ENCODE measurements at regions not wholly inside any gene's neighbourhood (a gene's known extent, or its start where the extent isn't known, plus 50 kb on each side); places are given as distances from the start of the nearest gene placed in this dataset.
A peak's percentile ranks its signal among the peaks of the same experiment; 100 is the strongest.

DNA sequence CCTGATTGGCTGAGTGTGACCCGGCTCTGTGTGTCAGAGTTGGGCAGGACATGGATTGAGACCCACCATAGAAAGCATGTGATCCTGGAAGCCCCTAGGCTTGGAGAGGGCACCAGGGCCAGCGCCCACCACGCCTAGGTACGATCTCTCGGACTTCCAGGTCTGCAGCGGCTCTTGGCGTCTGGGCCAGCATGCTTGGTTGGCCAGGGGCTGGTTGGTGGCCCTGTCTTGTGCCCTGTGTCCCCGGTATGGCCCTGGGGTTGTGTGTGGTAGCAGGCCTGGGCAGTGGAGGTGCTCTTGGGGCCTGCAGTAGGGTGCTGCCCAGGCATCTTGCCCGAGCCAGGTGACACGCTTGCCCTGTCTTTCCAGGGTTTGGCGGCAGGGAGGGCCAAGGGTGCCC, 210.6 kb downstream of the UBE3A start:
- WGBS, 2 donors, result 85% methylated on average over 11 of the region's 11 CpGs
- DNase-seq (no peak), ATAC-seq (no peak), FAIRE-seq (no peak)
- TF ChIP-seq, protein P1, sequence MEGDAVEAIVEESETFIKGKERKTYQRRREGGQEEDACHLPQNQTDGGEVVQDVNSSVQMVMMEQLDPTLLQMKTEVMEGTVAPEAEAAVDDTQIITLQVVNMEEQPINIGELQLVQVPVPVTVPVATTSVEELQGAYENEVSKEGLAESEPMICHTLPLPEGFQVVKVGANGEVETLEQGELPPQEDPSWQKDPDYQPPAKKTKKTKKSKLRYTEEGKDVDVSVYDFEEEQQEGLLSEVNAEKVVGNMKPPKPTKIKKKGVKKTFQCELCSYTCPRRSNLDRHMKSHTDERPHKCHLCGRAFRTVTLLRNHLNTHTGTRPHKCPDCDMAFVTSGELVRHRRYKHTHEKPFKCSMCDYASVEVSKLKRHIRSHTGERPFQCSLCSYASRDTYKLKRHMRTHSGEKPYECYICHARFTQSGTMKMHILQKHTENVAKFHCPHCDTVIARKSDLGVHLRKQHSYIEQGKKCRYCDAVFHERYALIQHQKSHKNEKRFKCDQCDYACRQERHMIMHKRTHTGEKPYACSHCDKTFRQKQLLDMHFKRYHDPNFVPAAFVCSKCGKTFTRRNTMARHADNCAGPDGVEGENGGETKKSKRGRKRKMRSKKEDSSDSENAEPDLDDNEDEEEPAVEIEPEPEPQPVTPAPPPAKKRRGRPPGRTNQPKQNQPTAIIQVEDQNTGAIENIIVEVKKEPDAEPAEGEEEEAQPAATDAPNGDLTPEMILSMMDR (IDR thresholded peaks at IDR 0.05), result no peak
- H3K4me1 ChIP-seq, result no peaks in the 10 kb centered on the region
- no peak overlapping the region for H3K27ac ChIP-seq
- H3K4me3 ChIP-seq, result no peak overlapping the region
- intact Hi-C loops (cut with DNase I), result no loop called here
- no peaks in the 10 kb centered on the region for H3K9me3 ChIP-seq
- no peaks in the 10 kb centered on the region for H3K36me3 ChIP-seq
- H3K27me3 ChIP-seq, result no peaks in the 10 kb centered on the region

DNA sequence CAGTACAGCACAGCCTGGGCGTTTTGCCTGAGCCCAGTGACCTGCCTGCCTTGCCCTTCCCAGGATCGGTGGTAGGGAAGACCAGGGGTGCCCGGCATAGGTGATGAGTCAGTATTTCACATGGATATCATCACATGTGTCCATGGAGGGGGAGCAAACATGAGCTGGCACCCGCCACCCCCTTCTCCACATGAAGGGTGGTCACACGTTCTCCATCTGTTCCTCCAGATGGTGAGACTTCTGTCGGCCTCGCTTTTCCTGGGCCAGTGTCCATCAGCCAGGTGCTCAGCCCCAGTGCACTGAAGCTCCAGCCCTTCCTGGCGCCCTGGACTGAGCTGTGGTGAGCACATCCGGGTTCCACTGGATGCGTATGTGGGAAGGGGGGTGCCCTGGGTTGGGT, 208.4 kb downstream of the UBE3A start:
- no peaks in the 10 kb centered on the region for H3K27me3 ChIP-seq
- TF ChIP-seq, protein P1 (IDR thresholded peaks at IDR 0.05), result no peak
- no peak for ATAC-seq
- WGBS, 2 donors, result 75 to 80% methylated on average over 10 of the region's 10 CpGs
- no peaks in the 10 kb centered on the region for H3K9me3 ChIP-seq
- H3K4me1 ChIP-seq, result no peaks in the 10 kb centered on the region
- H3K27ac ChIP-seq, result no peak overlapping the region
- no peak overlapping the region for H3K4me3 ChIP-seq
- no peaks in the 10 kb centered on the region for H3K36me3 ChIP-seq
- no peak for DNase-seq
- no peak for FAIRE-seq
- intact Hi-C loops (cut with DNase I), result no loop called here

DNA sequence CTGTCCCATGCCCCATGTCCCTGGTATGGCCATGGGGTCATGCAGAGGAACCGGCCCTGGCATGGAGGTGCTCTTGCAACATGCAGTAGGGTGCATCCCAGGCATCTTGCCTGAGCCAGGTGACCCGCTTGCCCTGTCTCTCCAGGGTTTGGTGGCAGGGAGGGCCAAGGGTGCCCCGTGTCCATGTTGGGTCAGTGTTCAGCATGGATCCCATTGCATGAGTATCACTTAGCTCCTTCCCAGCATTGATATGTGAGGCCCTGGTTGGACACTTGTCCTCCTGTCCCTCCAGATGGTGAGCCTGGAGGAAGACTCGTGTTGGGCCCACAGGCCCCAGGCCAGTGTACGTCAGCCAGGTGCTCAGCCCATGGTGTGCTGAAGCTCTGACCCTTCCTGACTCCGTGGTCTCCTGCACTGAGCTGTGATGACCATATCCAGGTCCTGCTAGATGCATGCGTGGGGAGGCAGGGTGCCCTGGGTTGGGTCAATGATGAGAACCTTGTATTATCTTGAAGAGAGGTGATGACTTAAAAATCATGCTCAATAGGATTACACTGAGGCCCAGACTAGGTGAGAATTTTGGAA, 205.0 kb downstream of the UBE3A start:
- no peaks in the 10 kb centered on the region for H3K9me3 ChIP-seq

DNA sequence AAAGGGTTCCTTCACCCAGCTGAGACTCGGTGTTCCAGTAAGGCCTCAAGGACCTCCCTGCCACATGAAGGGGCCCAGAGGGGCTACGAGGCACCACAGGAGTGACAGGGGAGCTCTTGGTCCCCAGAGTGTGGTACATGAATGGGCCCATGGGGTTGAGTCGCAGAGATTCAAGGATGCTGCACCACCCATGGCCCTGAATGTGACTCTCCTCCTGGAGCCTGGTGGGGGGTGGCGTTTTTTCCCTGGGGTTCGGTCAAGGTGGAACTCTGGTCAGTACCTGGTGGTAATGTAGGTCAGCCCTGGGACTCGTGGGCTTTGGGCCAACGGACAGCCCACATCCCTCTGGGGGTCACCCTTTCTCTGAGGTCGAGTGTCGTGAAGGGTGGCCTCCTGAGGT, 204.0 kb downstream of the UBE3A start:
- H3K9me3 ChIP-seq, result no peaks in the 10 kb centered on the region
- ATAC-seq (no peak), FAIRE-seq (no peak), DNase-seq (peak in 1 of 6 donors; percentile 38)
- H3K4me3 ChIP-seq, result no peak overlapping the region
- TF ChIP-seq, protein P1 (IDR thresholded peaks at IDR 0.05), result no peak
- intact Hi-C loops (cut with DNase I), result no loop called here
- H3K36me3 ChIP-seq, result no peaks in the 10 kb centered on the region
- H3K27ac ChIP-seq, result no peak overlapping the region
- 62 to 74% methylated on average over 9 of the region's 9 CpGs for WGBS, 2 donors
- H3K4me1 ChIP-seq, result no peaks in the 10 kb centered on the region
- H3K27me3 ChIP-seq, result no peaks in the 10 kb centered on the region

More for the DNA sequence above, 205.0 kb downstream of the UBE3A start:
- TF ChIP-seq, protein P1 (IDR thresholded peaks at IDR 0.05), result no peak
- DNase-seq (peak in 1 of 6 donors; percentile 49), FAIRE-seq (no peak), ATAC-seq (no peak)
- Histone ChIP-seq H3K27ac (no peak overlapping the region), H3K36me3 (no peaks in the 10 kb centered on the region), H3K4me3 (no peak overlapping the region), H3K4me1 (no peaks in the 10 kb centered on the region), H3K27me3 (no peaks in the 10 kb centered on the region)
- 65 to 67% methylated on average over 7 of the region's 7 CpGs for WGBS, 2 donors
- intact Hi-C loops (cut with DNase I), result no loop called here

DNA sequence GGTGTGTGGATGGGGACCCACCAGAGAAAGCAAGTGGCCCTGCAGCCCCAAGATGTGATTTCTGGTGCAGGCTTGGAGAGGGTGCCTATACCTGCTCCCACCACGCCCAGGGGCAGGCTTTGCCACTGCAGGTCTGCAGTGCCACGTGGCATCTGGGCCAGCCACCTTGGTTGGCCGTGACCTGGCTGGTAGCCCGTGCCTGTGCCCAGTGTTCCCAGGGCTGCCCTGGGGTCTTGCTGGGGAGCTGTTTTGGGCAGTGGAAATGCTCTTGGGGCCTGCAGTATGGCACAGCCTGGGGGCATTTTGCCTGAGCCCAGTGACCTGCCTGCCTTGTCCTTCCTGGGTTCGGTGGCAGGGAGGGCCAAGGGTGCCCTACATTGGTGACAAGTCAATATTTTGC, 203.4 kb downstream of the UBE3A start:
- TF ChIP-seq, protein P1 (IDR thresholded peaks at IDR 0.05), result no peak
- FAIRE-seq, result no peak

More for the DNA sequence above, 203.4 kb downstream of the UBE3A start:
- H3K36me3 ChIP-seq, result no peaks in the 10 kb centered on the region
- no peaks in the 10 kb centered on the region for H3K4me1 ChIP-seq
- H3K27ac ChIP-seq, result no peak overlapping the region
- H3K27me3 ChIP-seq, result no peaks in the 10 kb centered on the region
- peak in 2 of 6 donors; percentile 13 to 39 for DNase-seq
- 63 to 67% methylated on average over 5 of the region's 5 CpGs for WGBS, 2 donors
- no peak overlapping the region for H3K4me3 ChIP-seq
- H3K9me3 ChIP-seq, result no peaks in the 10 kb centered on the region
- intact Hi-C loops (cut with DNase I), result no loop called here
- ATAC-seq, result no peak
